OCI-LY1 (cell line): ENCODE measurements at regions not wholly inside any gene's neighbourhood (a gene's known extent, or its start where the extent isn't known, plus 50 kb on each side); places are given as distances from the start of the nearest gene placed in this dataset.

ENCODE experiments used
- H2AFZ ChIP-seq: fragments of 200-600 bp; sonication (generic), shearing (Covaris generic); 2 replicates; pipeline ENCODE4 v1.6.0; 2014; ENCODE audit warnings: antibody characterized with exemption, mild to moderate bottlenecking, low read length
- H3F3A ChIP-seq: fragments of 200-600 bp; sonication (generic), shearing (Covaris generic); 2 replicates; pipeline ENCODE4 v1.6.0; 2014; ENCODE audit warnings: mild to moderate bottlenecking, antibody characterized with exemption, low read length, moderate library complexity; ENCODE audit not compliant: insufficient read depth
- H3K27ac ChIP-seq: fragments of 200-600 bp; sonication (generic); 2 replicates; pipeline ENCODE4 v1.5.1; 2014; ENCODE audit warnings: low read length, mixed run types, mild to moderate bottlenecking, low read depth; ENCODE audit not compliant: poor library complexity, severe bottlenecking
- H3K27me3 ChIP-seq: fragments of 200-600 bp; sonication (generic); 2 replicates; pipeline ENCODE4 v1.6.0; 2014; ENCODE audit warnings: antibody characterized with exemption, mild to moderate bottlenecking, low read length, moderate library complexity; ENCODE audit not compliant: insufficient read depth
- H3K36me3 ChIP-seq: fragments of 200-600 bp; sonication (generic); 2 replicates; pipeline ENCODE4 v1.6.1; 2014; ENCODE audit warnings: mild to moderate bottlenecking, antibody characterized with exemption, low read length, moderate library complexity, mixed read lengths; ENCODE audit not compliant: insufficient read depth
- H3K4me1 ChIP-seq: fragments of 200-600 bp; sonication (generic); 2 replicates; pipeline ENCODE4 v1.5.1; 2014; ENCODE audit warnings: mild to moderate bottlenecking, low read length, moderate library complexity; ENCODE audit not compliant: insufficient read depth, severe bottlenecking
- H3K4me2 ChIP-seq: fragments of 200-600 bp; sonication (generic), shearing (Covaris generic); 2 replicates; pipeline ENCODE4 v1.6.1; 2014; ENCODE audit warnings: low read length
- H3K4me3 ChIP-seq: fragments of 200-600 bp; sonication (generic); 2 replicates; pipeline ENCODE4 v1.5.1; 2014; ENCODE audit warnings: low read length, low read depth, mild to moderate bottlenecking, mixed read lengths; ENCODE audit not compliant: poor library complexity, severe bottlenecking
- H3K79me2 ChIP-seq: fragments of 200-600 bp; shearing (Covaris generic); 2 replicates; pipeline ENCODE4 v1.6.1; 2016; ENCODE audit warnings: mixed run types, low read length, mixed read lengths; ENCODE audit not compliant: insufficient read depth
- H3K9ac ChIP-seq: fragments of 200-600 bp; sonication (generic), shearing (Covaris generic); 2 replicates; pipeline ENCODE4 v1.6.1; 2014; ENCODE audit warnings: mild to moderate bottlenecking, low read length, mixed read lengths
- H3K9me2 ChIP-seq: fragments of 200-600 bp; sonication (generic), shearing (Covaris generic); 2 replicates; pipeline ENCODE4 v1.6.1; 2014; ENCODE audit warnings: low read depth, mild to moderate bottlenecking, low read length, mixed read lengths
- H3K9me3 ChIP-seq: fragments of 200-600 bp; shearing (Covaris generic); 2 replicates; pipeline ENCODE4 v1.6.1; 2014; ENCODE audit warnings: low read length, mixed read lengths
- H4K20me1 ChIP-seq: fragments of 200-600 bp; sonication (generic), shearing (Covaris generic); 2 replicates; pipeline ENCODE4 v1.6.0; 2016; ENCODE audit warnings: mild to moderate bottlenecking, low read length; ENCODE audit not compliant: insufficient read depth
- EZH2 ChIP-seq: fragments of 200-600 bp; sonication (generic), shearing (Covaris generic); IDR thresholded peaks from 2 replicates; pipeline ENCODE4 v1.8.0; 2017; ENCODE audit warnings: borderline replicate concordance, mixed run types, mild to moderate bottlenecking, antibody characterized with exemption, low read length, moderate library complexity, mixed read lengths
- TF ChIP-seq, protein P1 (sequence below): fragments of 200-600 bp; sonication (generic), shearing (Covaris generic); IDR thresholded peaks from 2 replicates; pipeline ENCODE4 v1.5.1; 2017; ENCODE audit warnings: mild to moderate bottlenecking, antibody characterized with exemption, low read length, moderate library complexity, mixed read lengths

DNA sequence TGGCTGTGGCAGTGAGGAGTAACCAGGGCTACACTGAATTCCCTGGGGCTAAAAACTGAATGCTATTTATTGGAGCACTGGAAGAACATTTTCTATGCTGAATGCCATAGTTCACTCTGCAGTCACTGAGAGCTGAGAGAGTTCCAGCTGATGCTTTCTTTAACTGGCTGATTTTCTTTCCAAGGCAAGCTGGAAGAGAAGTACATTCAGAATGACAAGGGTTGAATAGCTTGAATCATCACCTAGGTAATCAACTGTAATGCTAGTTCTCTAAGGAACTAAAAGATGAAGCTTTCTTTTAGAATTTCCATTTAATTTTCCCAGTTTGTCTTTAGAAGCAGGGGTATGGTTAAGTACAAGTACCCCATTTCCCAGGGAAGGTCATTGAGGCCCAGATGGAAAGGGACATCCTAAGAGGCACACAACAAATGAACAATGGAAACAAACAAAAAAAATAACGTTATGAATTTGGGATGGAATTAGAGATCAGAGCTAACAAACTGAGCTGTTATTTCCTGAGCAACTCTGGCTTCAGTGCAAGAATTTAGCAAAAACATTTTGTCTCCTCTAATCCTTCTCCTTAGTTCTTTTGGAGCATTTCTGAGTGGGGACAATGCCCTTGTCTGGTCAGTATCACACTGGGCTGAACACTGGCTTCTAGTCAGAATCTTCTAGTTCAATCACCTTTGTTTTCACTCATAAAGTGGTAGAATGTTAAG, 132.8 kb upstream of the REG3A start:
- no peak overlapping the region for H3K9ac ChIP-seq
- H4K20me1 ChIP-seq: no peaks in the 10 kb centered on the region
- H3F3A ChIP-seq: no peaks in the 10 kb centered on the region
- H3K9me2 ChIP-seq: no peaks in the 10 kb centered on the region
- no peaks in the 10 kb centered on the region for H3K9me3 ChIP-seq
- no peak overlapping the region for H3K27ac ChIP-seq
- H3K4me1 ChIP-seq: no peaks in the 10 kb centered on the region
- H3K36me3 ChIP-seq: no peaks in the 10 kb centered on the region
- H3K4me3 ChIP-seq: no peak overlapping the region
- TF ChIP-seq, protein P1, sequence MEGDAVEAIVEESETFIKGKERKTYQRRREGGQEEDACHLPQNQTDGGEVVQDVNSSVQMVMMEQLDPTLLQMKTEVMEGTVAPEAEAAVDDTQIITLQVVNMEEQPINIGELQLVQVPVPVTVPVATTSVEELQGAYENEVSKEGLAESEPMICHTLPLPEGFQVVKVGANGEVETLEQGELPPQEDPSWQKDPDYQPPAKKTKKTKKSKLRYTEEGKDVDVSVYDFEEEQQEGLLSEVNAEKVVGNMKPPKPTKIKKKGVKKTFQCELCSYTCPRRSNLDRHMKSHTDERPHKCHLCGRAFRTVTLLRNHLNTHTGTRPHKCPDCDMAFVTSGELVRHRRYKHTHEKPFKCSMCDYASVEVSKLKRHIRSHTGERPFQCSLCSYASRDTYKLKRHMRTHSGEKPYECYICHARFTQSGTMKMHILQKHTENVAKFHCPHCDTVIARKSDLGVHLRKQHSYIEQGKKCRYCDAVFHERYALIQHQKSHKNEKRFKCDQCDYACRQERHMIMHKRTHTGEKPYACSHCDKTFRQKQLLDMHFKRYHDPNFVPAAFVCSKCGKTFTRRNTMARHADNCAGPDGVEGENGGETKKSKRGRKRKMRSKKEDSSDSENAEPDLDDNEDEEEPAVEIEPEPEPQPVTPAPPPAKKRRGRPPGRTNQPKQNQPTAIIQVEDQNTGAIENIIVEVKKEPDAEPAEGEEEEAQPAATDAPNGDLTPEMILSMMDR: no peak
- no peak for TF ChIP-seq EZH2
- H2AFZ ChIP-seq: no peak overlapping the region
- no peaks in the 10 kb centered on the region for H3K79me2 ChIP-seq
- no peaks in the 10 kb centered on the region for H3K27me3 ChIP-seq
- H3K4me2 ChIP-seq: no peak overlapping the region

- no peaks in the 10 kb centered on the region for H3K9me2 ChIP-seq
- H3K36me3 ChIP-seq: no peaks in the 10 kb centered on the region
- no peak overlapping the region for H2AFZ ChIP-seq
- H3K9me3 ChIP-seq: 0 out of 2 replicates have a peak, but pooled peaks cover 3% of the 10 kb centered on the region
- H4K20me1 ChIP-seq: no peaks in the 10 kb centered on the region
- H3K27me3 ChIP-seq: no peaks in the 10 kb centered on the region
- H3K4me1 ChIP-seq: no peaks in the 10 kb centered on the region
- H3F3A ChIP-seq: no peaks in the 10 kb centered on the region
- H3K4me3 ChIP-seq: no peak overlapping the region
- H3K9ac ChIP-seq: no peak overlapping the region
- no peak overlapping the region for H3K4me2 ChIP-seq
- H3K27ac ChIP-seq: no peak overlapping the region
- TF ChIP-seq, protein P1: no peak
- no peak for TF ChIP-seq EZH2
- H3K79me2 ChIP-seq: no peaks in the 10 kb centered on the region
Observed at GRCh38 chr2:79275863-79276262, 116.3 kb upstream of the REG3A start.

DNA sequence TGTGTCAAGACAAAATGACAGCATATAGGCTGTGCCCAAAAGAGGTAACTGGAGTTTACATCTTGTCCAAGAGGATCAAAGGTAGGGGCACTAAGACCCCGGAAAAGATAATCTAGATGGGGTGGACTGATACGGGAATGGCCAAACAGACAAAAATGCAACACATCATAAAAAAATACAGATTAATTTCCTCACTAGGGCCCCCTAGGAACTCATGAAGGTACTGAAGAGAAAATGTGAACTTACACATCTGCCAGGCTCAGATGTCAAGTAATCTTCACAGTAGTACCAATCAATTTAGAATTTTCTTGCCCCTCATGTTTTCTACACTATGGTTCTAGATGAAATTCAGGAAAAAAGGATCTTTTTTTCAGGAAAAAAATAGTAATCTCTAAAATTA, 115.6 kb upstream of the REG3A start:
- Histone ChIP-seq H3K4me3 (no peak overlapping the region), H3K4me2 (no peak overlapping the region), H3K79me2 (no peaks in the 10 kb centered on the region), H2AFZ (no peak overlapping the region), H4K20me1 (no peaks in the 10 kb centered on the region), H3K36me3 (no peaks in the 10 kb centered on the region), H3F3A (no peaks in the 10 kb centered on the region), H3K9me2 (no peaks in the 10 kb centered on the region), H3K27ac (no peak overlapping the region), H3K27me3 (no peaks in the 10 kb centered on the region), H3K9ac (no peak overlapping the region), H3K9me3 (0 out of 2 replicates have a peak, but pooled peaks cover 3% of the 10 kb centered on the region), H3K4me1 (no peaks in the 10 kb centered on the region)
- TF ChIP-seq, protein P1: no peak
- TF ChIP-seq EZH2: no peak
